ENCODE measurements at regions not wholly inside any gene's neighbourhood (a gene's known extent, or its start where the extent isn't known, plus 50 kb on each side); places are given as distances from the start of the nearest gene placed in this dataset.

DNA sequence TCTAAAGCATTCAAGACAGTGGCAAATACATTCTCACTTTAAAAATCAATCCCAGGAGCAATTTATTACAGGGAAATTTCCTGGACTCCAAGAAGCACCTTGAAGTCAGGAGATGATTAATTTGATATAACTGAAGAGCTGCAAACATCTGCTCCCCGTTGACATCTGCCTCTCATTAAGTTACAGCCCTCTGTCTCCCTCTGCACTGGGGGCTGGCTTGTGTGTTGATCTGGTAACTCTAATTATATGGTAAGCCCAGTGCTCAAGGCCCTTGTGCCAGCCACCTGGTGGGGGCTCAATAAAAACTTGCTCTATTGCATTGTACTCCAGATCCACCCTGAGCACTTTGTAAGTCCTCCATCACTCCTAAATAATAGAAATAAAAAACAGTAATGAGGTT is 131.1 kb upstream of the ZNF462 start:
- H3K23me2 ChIP-seq (ENCODE audit: insufficient read length, low read depth, low read length, poor library complexity, severe bottlenecking) = no peaks in the 10 kb centered on the region
- H2AK5ac ChIP-seq (ENCODE audit: insufficient read length, low read length) = no peak overlapping the region
- no peak overlapping the region for H2BK15ac ChIP-seq (ENCODE audit: low read depth, low read length)
- no CpG with 5 or more reads among the region's 1 CpG for WGBS (ENCODE audit: extremely low coverage, insufficient read length, low lambda C conversion rate)
- DNase-seq = no peak
- TF ChIP-seq CTCF (conservative IDR thresholded peaks at IDR 0.05) = no peak
- no peak overlapping the region for H3K4me2 ChIP-seq (ENCODE audit: insufficient read depth, insufficient read length, low read length)
- no peaks in the 10 kb centered on the region for H3K9me3 ChIP-seq (ENCODE audit: control insufficient read depth, low read depth, low read length)
- H3K36me3 Mint-ChIP-seq (ENCODE audit: insufficient read depth in 1 of 3, low read depth in 3 of 3) = no peaks in the 10 kb centered on the region
- no peaks in the 10 kb centered on the region for H3K79me1 ChIP-seq (ENCODE audit: insufficient read depth, low read depth, low read length, poor library complexity, severe bottlenecking)
- no peak overlapping the region for H3K23ac ChIP-seq (ENCODE audit: insufficient read length, low read depth, low read length)
- no peaks in the 10 kb centered on the region for H3K79me2 ChIP-seq (ENCODE audit: insufficient read depth, low read length)
- H2AFZ ChIP-seq (ENCODE audit: low read length) = no peak overlapping the region
- peaks cover 3% of the 10 kb centered on the region in 2 experiments; a peak in 2 of 4 replicates for H3K4me1 Mint-ChIP-seq
- no peaks in the 10 kb centered on the region for H4K20me1 ChIP-seq (ENCODE audit: control insufficient read depth, insufficient read depth, insufficient read length)
- H3K9ac ChIP-seq (ENCODE audit: extremely low read depth, insufficient read length, low read length) = no peak overlapping the region
- no peak overlapping the region for H3K27ac ChIP-seq (ENCODE audit: insufficient read length, low read depth, low read length)
- no peaks in the 10 kb centered on the region for H3K27me3 ChIP-seq (ENCODE audit: insufficient read depth, low read length)
- no peak overlapping the region for H4K91ac ChIP-seq (ENCODE audit: insufficient read length, low read depth, low read length)
- no peak overlapping the region for H4K8ac ChIP-seq (replicated peaks; ENCODE audit: insufficient read length, low read depth, low read length)
- H2BK12ac ChIP-seq (ENCODE audit: insufficient read length, low read depth, low read length) = no peak overlapping the region
- H3K27ac Mint-ChIP-seq = no peak overlapping the region
- H3K9me3 Mint-ChIP-seq = no peaks in the 10 kb centered on the region
- H3T11ph ChIP-seq (ENCODE audit: low read length) = no peak overlapping the region
- H3K27me3 Mint-ChIP-seq (ENCODE audit: low read depth) = no peaks in the 10 kb centered on the region; the same call in 1 of the 2 replicates
- no peak overlapping the region for H2BK20ac ChIP-seq (ENCODE audit: low read depth, low read length, poor library complexity, severe bottlenecking)
- no peak overlapping the region for H2BK5ac ChIP-seq (ENCODE audit: insufficient read length, low read length)
- no peak overlapping the region for H3K4ac ChIP-seq (ENCODE audit: low read depth, low read length)
- no peaks in the 10 kb centered on the region; the same call in 1 of the 2 replicates for H3K4me1 ChIP-seq (ENCODE audit: insufficient read depth, low read length)
- no peak overlapping the region for H3K14ac ChIP-seq (ENCODE audit: insufficient read depth, low read length)
- no peak overlapping the region for H4K5ac ChIP-seq (ENCODE audit: insufficient read length, low read depth, low read length)
- no peak overlapping the region for H3K4me3 Mint-ChIP-seq
- H3K18ac ChIP-seq (ENCODE audit: insufficient read length, low read depth, low read length) = no peak overlapping the region
- no peak overlapping the region for H2BK120ac ChIP-seq (ENCODE audit: low read depth, low read length, poor library complexity, severe bottlenecking)
- no peak overlapping the region for H3K56ac ChIP-seq (ENCODE audit: insufficient read length, low read depth, low read length)

Data from H9 (cell line).